Ectodermal cell (in vitro differentiated cells): ENCODE measurements at regions not wholly inside any gene's neighbourhood (a gene's known extent, or its start where the extent isn't known, plus 50 kb on each side); places are given as distances from the start of the nearest gene placed in this dataset.
"Not testable (repeated sequence)": the region's sequence is repeated elsewhere in the genome, so short reads cannot be mapped to it uniquely, and the experiment has no call there.

ENCODE experiments used
- H3K27ac ChIP-seq: 2 replicates; pipeline ENCODE4 v1.7.0; 2013; ENCODE audit warnings: mild to moderate bottlenecking, low read depth, low read length; ENCODE audit not compliant: insufficient read depth, poor library complexity, severe bottlenecking
- H3K27me3 ChIP-seq: 2 replicates; pipeline ENCODE4 v1.7.0; 2013; ENCODE audit warnings: mild to moderate bottlenecking, low read length; ENCODE audit not compliant: insufficient read depth, control insufficient read depth, poor library complexity, severe bottlenecking
- H3K36me3 ChIP-seq: one replicate; pipeline ENCODE4 v1.7.0; 2013; ENCODE audit warnings: low read length; ENCODE audit not compliant: control insufficient read depth, insufficient read depth
- H3K4me1 ChIP-seq: one replicate; pipeline ENCODE4 v1.7.0; 2013; ENCODE audit warnings: low read length; ENCODE audit not compliant: control insufficient read depth, insufficient read depth
- H3K4me3 ChIP-seq: 2 replicates; pipeline ENCODE4 v1.7.0; 2013; ENCODE audit warnings: low read depth, low read length, control low read depth; ENCODE audit not compliant: insufficient read depth
- H3K9me3 ChIP-seq: 2 replicates; pipeline ENCODE4 v1.7.0; 2013; ENCODE audit warnings: mild to moderate bottlenecking, low read length, moderate library complexity; ENCODE audit not compliant: control insufficient read depth
- WGBS, 2 experiments: methylation state at CpG; one replicate each; pipeline ENCODE4 v1.1.7; 2013; ENCODE audit warnings: missing lambda C conversion rate in 2 of 2; 5-methylcytosine and 5-hydroxymethylcytosine counted together

- Histone ChIP-seq H3K4me1 (peaks cover 2% of the 10 kb centered on the region), H3K36me3 (no peaks in the 10 kb centered on the region), H3K9me3 (no peaks in the 10 kb centered on the region), H3K27ac (no peak overlapping the region), H3K27me3 (no peaks in the 10 kb centered on the region), H3K4me3 (no peak overlapping the region)
- 93 to 94% methylated on average over 3 of the region's 3 CpGs for WGBS, 2 experiments
Observed at GRCh38 chr2:237000481-237000880, 85.2 kb upstream of the COPS8 start.

GRCh38 chr2:237005341-237005740, 80.3 kb upstream of the COPS8 start:
- H3K4me1 ChIP-seq, H3K9me3 ChIP-seq, H3K36me3 ChIP-seq, H3K4me3 ChIP-seq, H3K27me3 ChIP-seq, H3K27ac ChIP-seq: not testable (repeated sequence)
- WGBS, 2 experiments: 92 to 94% methylated on average over 17 of the region's 17 CpGs

GRCh38 chr2:237011206-237011795, 74.4 kb upstream of the COPS8 start:
- Histone ChIP-seq H3K4me1 (peaks cover 17% of the 10 kb centered on the region), H3K36me3 (no peaks in the 10 kb centered on the region), H3K9me3 (no peaks in the 10 kb centered on the region), H3K4me3 (no peak overlapping the region), H3K27me3 (no peaks in the 10 kb centered on the region), H3K27ac (peak overlapping the region; percentile 65)
- 91 to 92% methylated on average over 3 to 5 of the region's 5 CpGs for WGBS, 2 experiments

- Histone ChIP-seq H3K9me3 (no peaks in the 10 kb centered on the region), H3K4me1 (peaks cover 17% of the 10 kb centered on the region), H3K27me3 (no peaks in the 10 kb centered on the region), H3K27ac (peak overlapping the region; percentile 65), H3K4me3 (no peak overlapping the region), H3K36me3 (no peaks in the 10 kb centered on the region)
- WGBS, 2 experiments: 61 to 75% methylated on average over 9 of the region's 9 CpGs
Observed at GRCh38 chr2:237012004-237012403, 73.7 kb upstream of the COPS8 start.

GRCh38 chr2:237012577-237013267, 73.0 kb upstream of the COPS8 start:
- Histone ChIP-seq H3K27ac (no peak overlapping the region), H3K9me3 (no peaks in the 10 kb centered on the region), H3K36me3 (no peaks in the 10 kb centered on the region), H3K27me3 (no peaks in the 10 kb centered on the region), H3K4me3 (no peak overlapping the region), H3K4me1 (peaks cover 17% of the 10 kb centered on the region)
- 83 to 84% methylated on average over 16 of the region's 16 CpGs for WGBS, 2 experiments

GRCh38 chr2:237016121-237016915, 69.4 kb upstream of the COPS8 start:
- no peaks in the 10 kb centered on the region for H3K36me3 ChIP-seq
- H3K9me3 ChIP-seq: no peaks in the 10 kb centered on the region
- no peak overlapping the region for H3K4me3 ChIP-seq
- H3K4me1 ChIP-seq: peaks cover 10% of the 10 kb centered on the region
- H3K27me3 ChIP-seq: no peaks in the 10 kb centered on the region
- H3K27ac ChIP-seq: no peak overlapping the region
- 75 to 80% methylated on average over 9 to 10 of the region's 10 CpGs for WGBS, 2 experiments

GRCh38 chr2:237020090-237020489, 65.6 kb upstream of the COPS8 start:
- H3K27me3 ChIP-seq: no peaks in the 10 kb centered on the region
- no peaks in the 10 kb centered on the region for H3K9me3 ChIP-seq
- no peaks in the 10 kb centered on the region for H3K4me1 ChIP-seq
- no peaks in the 10 kb centered on the region for H3K36me3 ChIP-seq
- WGBS, 2 experiments: 82 to 100% methylated on average over 2 of the region's 2 CpGs
- H3K27ac ChIP-seq: no peak overlapping the region
- H3K4me3 ChIP-seq: no peak overlapping the region

GRCh38 chr2:237022533-237022932, 63.2 kb upstream of the COPS8 start:
- Histone ChIP-seq H3K4me1 (no peaks in the 10 kb centered on the region), H3K27ac (no peak overlapping the region), H3K9me3 (no peaks in the 10 kb centered on the region), H3K4me3 (no peak overlapping the region), H3K27me3 (no peaks in the 10 kb centered on the region), H3K36me3 (no peaks in the 10 kb centered on the region)
- 94 to 98% methylated on average over 8 of the region's 8 CpGs for WGBS, 2 experiments

GRCh38 chr2:237024255-237024654, 61.4 kb upstream of the COPS8 start:
- H3K4me3 ChIP-seq: no peak overlapping the region
- no peaks in the 10 kb centered on the region for H3K9me3 ChIP-seq
- H3K36me3 ChIP-seq: no peaks in the 10 kb centered on the region
- no peaks in the 10 kb centered on the region for H3K4me1 ChIP-seq
- no peak overlapping the region for H3K27ac ChIP-seq
- H3K27me3 ChIP-seq: no peaks in the 10 kb centered on the region

- 93 to 94% methylated on average over 10 of the region's 10 CpGs for WGBS, 2 experiments
- no peaks in the 10 kb centered on the region for H3K9me3 ChIP-seq
- H3K27me3 ChIP-seq: no peaks in the 10 kb centered on the region
- H3K4me3 ChIP-seq: no peak overlapping the region
- H3K4me1 ChIP-seq: no peaks in the 10 kb centered on the region
- no peak overlapping the region for H3K27ac ChIP-seq
- no peaks in the 10 kb centered on the region for H3K36me3 ChIP-seq
Observed at GRCh38 chr2:237025090-237025865, 60.4 kb upstream of the COPS8 start.
